Caco-2 (cell line): ENCODE measurements at regions not wholly inside any gene's neighbourhood (a gene's known extent, or its start where the extent isn't known, plus 50 kb on each side); places are given as distances from the start of the nearest gene placed in this dataset.

Experiments used
- BruUV-seq: library from RNA; stranded (reverse); fragments of 400-500 nt; replicated peaks from 2 replicates; lab custom pipeline; 2021; lab: Mats Ljungman, UMichigan
- CTCF ChIA-PET: fragments of 300-600 bp; sonication (Branson Sonifier 250); formaldehyde crosslinking; loops from one replicate; lab custom pipeline; 2022; ENCODE audit warnings: antibody characterized with exemption; lab: Charles Lee
- POLR2A ChIA-PET: fragments of 300-600 bp; sonication (Branson Sonifier 250); formaldehyde crosslinking; loops from one replicate; lab custom pipeline; 2022; ENCODE audit warnings: antibody characterized with exemption; lab: Charles Lee
- DNase-seq, 2 experiments: peaks; one replicate each; pipeline versions ENCODE4 v3.0.0 to v3.0.0-alpha.2; 2020 to 2022
- H3K27me3 ChIP-seq: replicated peaks from 2 replicates; pipeline ENCODE4 v1.6.0; 2011; ENCODE audit warnings: low read length; ENCODE audit not compliant: control insufficient read depth, insufficient read depth
- H3K36me3 ChIP-seq: 2 replicates; pipeline ENCODE4 v1.5.1; 2011; ENCODE audit warnings: low read length; ENCODE audit not compliant: control insufficient read depth, insufficient read depth
- H3K4me1 ChIP-seq: fragments of 250-450 bp; sonication (Bioruptor Pico); 2 replicates; pipeline ENCODE4 v1.5.1; 2020; ENCODE audit warnings: mild to moderate bottlenecking
- H3K4me3 ChIP-seq: 2 replicates; pipeline ENCODE4 v1.5.1; 2011; ENCODE audit warnings: low read depth, mild to moderate bottlenecking, control low read depth, low read length
- H3K9me3 ChIP-seq: fragments of 250-450 bp; sonication (Bioruptor Pico); 2 replicates; pipeline ENCODE4 v1.5.1; 2020; ENCODE audit warnings: mild to moderate bottlenecking, moderate library complexity
- H3K27ac Mint-ChIP-seq: one replicate; pipeline ENCODE4 v1.8.0; 2022; ENCODE audit warnings: mixed read lengths; ENCODE audit not compliant: unreplicated experiment
- H3K27me3 Mint-ChIP-seq: one replicate; pipeline ENCODE4 v1.8.0; 2022; ENCODE audit warnings: mixed read lengths; ENCODE audit not compliant: insufficient read depth, unreplicated experiment
- H3K36me3 Mint-ChIP-seq: one replicate; pipeline ENCODE4 v1.8.0; 2022; ENCODE audit warnings: mild to moderate bottlenecking, mixed read lengths; ENCODE audit not compliant: insufficient read depth, unreplicated experiment
- H3K4me1 Mint-ChIP-seq: one replicate; pipeline ENCODE4 v1.8.0; 2022; ENCODE audit warnings: low read depth, mixed read lengths; ENCODE audit not compliant: unreplicated experiment
- H3K4me3 Mint-ChIP-seq: one replicate; pipeline ENCODE4 v1.8.0; 2022; ENCODE audit warnings: mild to moderate bottlenecking, moderate library complexity, mixed read lengths; ENCODE audit not compliant: unreplicated experiment
- H3K9me3 Mint-ChIP-seq: one replicate; pipeline ENCODE4 v1.8.0; 2022; ENCODE audit warnings: mixed read lengths; ENCODE audit not compliant: unreplicated experiment
- intact Hi-C: fragments of 100-400 bp; cut with micrococcal nuclease; formaldehyde crosslinking; loops from one replicate; pipeline ENCODE4 v1.10.0; 2022; ENCODE audit not compliant: unreplicated experiment
- TF ChIP-seq, protein P1 (sequence below), 2 experiments: fragments of 200-600 bp in 1 of 2; IDR thresholded peaks; 1 replicate in 1 of 2; 2 replicates in 1 of 2; pipeline versions ENCODE4 v1.5.1 to v1.8.0; 2011 to 2022; ENCODE audit warnings: antibody characterized with exemption in 1 of 2, control low read depth in 1 of 2, inconsistent platforms in 1 of 2, low read depth in 1 of 2, low read length in 1 of 2, mild to moderate bottlenecking in 1 of 2, moderate library complexity in 1 of 2; ENCODE audit not compliant: insufficient read depth in 1 of 2, severe bottlenecking in 1 of 2, unreplicated experiment in 1 of 2

DNA sequence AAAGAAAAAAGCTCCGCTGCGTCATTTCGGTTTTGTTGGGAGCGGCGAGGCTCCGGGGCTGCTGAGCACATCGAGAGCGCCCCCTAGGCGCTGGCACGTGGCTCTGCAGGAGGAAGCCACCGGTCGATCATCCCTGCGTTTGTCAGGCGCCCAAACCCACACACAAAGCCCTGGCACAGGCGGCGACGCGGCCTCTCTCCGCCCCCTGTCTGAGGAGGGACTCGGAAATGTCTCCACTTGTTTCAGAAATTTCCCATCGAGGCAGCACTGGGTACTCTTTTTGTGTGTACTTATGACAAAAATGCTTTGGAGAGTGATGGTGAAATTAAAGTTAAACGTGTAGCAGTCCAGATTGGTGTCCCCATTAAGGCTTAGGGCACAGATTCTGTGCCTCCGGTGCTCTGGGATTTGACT lies 407.3 kb upstream of the ONECUT1 start:
- H3K4me1 Mint-ChIP-seq = no peaks in the 10 kb centered on the region
- no peaks in the 10 kb centered on the region for H3K4me1 ChIP-seq
- no peaks in the 10 kb centered on the region for H3K9me3 Mint-ChIP-seq
- TF ChIP-seq, protein P1, sequence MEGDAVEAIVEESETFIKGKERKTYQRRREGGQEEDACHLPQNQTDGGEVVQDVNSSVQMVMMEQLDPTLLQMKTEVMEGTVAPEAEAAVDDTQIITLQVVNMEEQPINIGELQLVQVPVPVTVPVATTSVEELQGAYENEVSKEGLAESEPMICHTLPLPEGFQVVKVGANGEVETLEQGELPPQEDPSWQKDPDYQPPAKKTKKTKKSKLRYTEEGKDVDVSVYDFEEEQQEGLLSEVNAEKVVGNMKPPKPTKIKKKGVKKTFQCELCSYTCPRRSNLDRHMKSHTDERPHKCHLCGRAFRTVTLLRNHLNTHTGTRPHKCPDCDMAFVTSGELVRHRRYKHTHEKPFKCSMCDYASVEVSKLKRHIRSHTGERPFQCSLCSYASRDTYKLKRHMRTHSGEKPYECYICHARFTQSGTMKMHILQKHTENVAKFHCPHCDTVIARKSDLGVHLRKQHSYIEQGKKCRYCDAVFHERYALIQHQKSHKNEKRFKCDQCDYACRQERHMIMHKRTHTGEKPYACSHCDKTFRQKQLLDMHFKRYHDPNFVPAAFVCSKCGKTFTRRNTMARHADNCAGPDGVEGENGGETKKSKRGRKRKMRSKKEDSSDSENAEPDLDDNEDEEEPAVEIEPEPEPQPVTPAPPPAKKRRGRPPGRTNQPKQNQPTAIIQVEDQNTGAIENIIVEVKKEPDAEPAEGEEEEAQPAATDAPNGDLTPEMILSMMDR (IDR thresholded peaks at IDR 0.05; ENCODE audit: insufficient read depth in 1 of 2, low read depth in 1 of 2, low read length in 1 of 2, severe bottlenecking in 1 of 2, unreplicated experiment in 1 of 2) = peak; percentile 89
- intact Hi-C loops = loop anchor here (2.0 to 10.0 kb wide), 2 partner anchors 123 to 417 kb away; no protein-coding TSS in a partner anchor
- H3K27ac Mint-ChIP-seq = no peak overlapping the region
- H3K4me3 Mint-ChIP-seq = no peak overlapping the region
- H3K36me3 Mint-ChIP-seq = no peaks in the 10 kb centered on the region
- peak; percentile 41 to 60 for DNase-seq
- no TSS peak for BruUV-seq
- ChIA-PET CTCF (interaction anchor here (0.5 kb wide), 1 partner anchor 418 kb away, joined by 3 read pairs; no protein-coding TSS in a partner anchor), POLR2A (no interaction called here)
- H3K9me3 ChIP-seq = no peaks in the 10 kb centered on the region; the same call in 1 of the 2 replicates
- peaks cover 10% of the 10 kb centered on the region for H3K27me3 Mint-ChIP-seq
- no peak overlapping the region for H3K4me3 ChIP-seq
- no peaks in the 10 kb centered on the region for H3K27me3 ChIP-seq
- no peaks in the 10 kb centered on the region for H3K36me3 ChIP-seq

- Histone ChIP-seq H3K27me3 (no peaks in the 10 kb centered on the region), H3K36me3 (no peaks in the 10 kb centered on the region), H3K9me3 (no peaks in the 10 kb centered on the region; the same call in 1 of the 2 replicates), H3K4me1 (no peaks in the 10 kb centered on the region), H3K4me3 (no peak overlapping the region)
- H3K27ac Mint-ChIP-seq = no peak overlapping the region
- H3K4me3 Mint-ChIP-seq = no peak overlapping the region
- no peaks in the 10 kb centered on the region for H3K36me3 Mint-ChIP-seq
- BruUV-seq = no TSS peak
- POLR2A ChIA-PET = no interaction called here
- H3K27me3 Mint-ChIP-seq = peaks cover 10% of the 10 kb centered on the region
- no peak for DNase-seq
- intact Hi-C loops = loop anchor here (2.0 to 10.0 kb wide), 2 partner anchors 122 to 416 kb away; no protein-coding TSS in a partner anchor
- H3K9me3 Mint-ChIP-seq = no peaks in the 10 kb centered on the region
- H3K4me1 Mint-ChIP-seq = no peaks in the 10 kb centered on the region
- CTCF ChIA-PET = interaction anchor here (0.5 kb wide), 1 partner anchor 417 kb away, joined by 3 read pairs; no protein-coding TSS in a partner anchor
- TF ChIP-seq, protein P1 (IDR thresholded peaks at IDR 0.05; ENCODE audit: insufficient read depth in 1 of 2, low read depth in 1 of 2, low read length in 1 of 2, severe bottlenecking in 1 of 2, unreplicated experiment in 1 of 2) = no peak
Observed at GRCh38 chr15:53196788-53197187, 406.7 kb upstream of the ONECUT1 start.

GRCh38 chr15:53196242-53196641 lies 406.1 kb upstream of the ONECUT1 start:
- no peak for DNase-seq
- BruUV-seq = no TSS peak
- H3K27me3 Mint-ChIP-seq = peaks cover 10% of the 10 kb centered on the region
- Histone ChIP-seq H3K4me1 (no peaks in the 10 kb centered on the region), H3K4me3 (no peak overlapping the region), H3K36me3 (no peaks in the 10 kb centered on the region), H3K9me3 (no peaks in the 10 kb centered on the region; the same call in 1 of the 2 replicates), H3K27me3 (no peaks in the 10 kb centered on the region)
- ChIA-PET CTCF (no interaction called here), POLR2A (no interaction called here)
- H3K27ac Mint-ChIP-seq = no peak overlapping the region
- intact Hi-C loops = loop anchor here (2.0 to 10.0 kb wide), 2 partner anchors 121 to 415 kb away; no protein-coding TSS in a partner anchor
- no peak overlapping the region for H3K4me3 Mint-ChIP-seq
- TF ChIP-seq, protein P1 (IDR thresholded peaks at IDR 0.05; ENCODE audit: insufficient read depth in 1 of 2, low read depth in 1 of 2, low read length in 1 of 2, severe bottlenecking in 1 of 2, unreplicated experiment in 1 of 2) = no peak
- no peaks in the 10 kb centered on the region for H3K4me1 Mint-ChIP-seq
- no peaks in the 10 kb centered on the region for H3K36me3 Mint-ChIP-seq
- H3K9me3 Mint-ChIP-seq = no peaks in the 10 kb centered on the region
